Esophagus squamous epithelium (tissue), 4 donors: ENCODE measurements at regions not wholly inside any gene's neighbourhood (a gene's known extent, or its start where the extent isn't known, plus 50 kb on each side); places are given as distances from the start of the nearest gene placed in this dataset.

Experiments
- CTCF ChIP-seq, 6 experiments: fragments of 450-650 bp in 4 of 6; fragments of 200-600 bp in 2 of 6; sonication (generic) in 2 of 6; IDR thresholded peaks; one replicate each; pipeline ENCODE4 v1.5.1; 2016 to 2019; ENCODE audit warnings: antibody characterized with exemption in 6 of 6, mild to moderate bottlenecking in 4 of 6, moderate library complexity in 4 of 6
- POLR2A ChIP-seq, 4 donors: fragments of 450-650 bp; IDR thresholded peaks; one replicate each; pipeline ENCODE4 v1.6.1; 2017; ENCODE audit warnings: antibody characterized with exemption in 4 of 4, mild to moderate bottlenecking in 4 of 4, moderate library complexity in 3 of 4

GRCh38 chr13:109485136-109485794 is 301.1 kb downstream of the IRS2 start:
- no peak for TF ChIP-seq POLR2A (IDR thresholded peaks at IDR 0.05)
- no peak for TF ChIP-seq CTCF (IDR thresholded peaks at IDR 0.05)
